ENCODE measurements at regions not wholly inside any gene's neighbourhood (a gene's known extent, or its start where the extent isn't known, plus 50 kb on each side); places are given as distances from the start of the nearest gene placed in this dataset.

- DNase-seq, result no peak
These were observed 55.4 kb upstream of the SLC10A7 start for GRCh38 chr4:146577111-146577510.

GRCh38 chr4:146582864-146583263 lies 55.8 kb upstream of the POU4F2 start:
- no peak for DNase-seq

GRCh38 chr4:146585761-146586333 lies 52.8 kb upstream of the POU4F2 start:
- DNase-seq, result peak; percentile 56

Measured in fibroblast of skin of right quadriceps (primary cell).